ENCODE measurements at regions not wholly inside any gene's neighbourhood (a gene's known extent, or its start where the extent isn't known, plus 50 kb on each side); places are given as distances from the start of the nearest gene placed in this dataset.

DNA sequence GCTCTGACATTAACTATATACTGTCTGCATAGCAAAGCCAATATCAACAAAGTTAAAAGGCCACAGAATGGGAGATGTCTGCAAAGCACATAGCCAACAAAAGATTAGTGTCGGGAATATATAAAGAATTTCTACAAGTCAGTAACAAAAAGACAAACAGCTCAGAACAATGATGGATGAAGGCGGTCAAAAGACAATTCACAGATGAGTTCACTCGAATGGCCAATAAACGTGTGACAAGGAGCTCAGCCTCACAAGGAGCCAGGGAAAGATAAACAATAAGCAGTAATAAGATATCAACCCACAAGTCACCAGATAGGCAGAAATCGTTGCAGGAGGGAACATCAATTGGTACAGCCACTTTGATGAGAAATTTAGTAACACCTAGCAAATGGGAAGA lies 106.0 kb upstream of the ISX start:
- Histone ChIP-seq H3K79me2 (ENCODE audit: control insufficient read depth, insufficient read depth, low read length) (no peaks in the 10 kb centered on the region), H2AFZ (ENCODE audit: low read length) (no peak overlapping the region), H3K27ac (ENCODE audit: insufficient read depth, low read length) (no peak overlapping the region), H3K27me3 (ENCODE audit: control insufficient read depth, insufficient read depth, low read length) (no peaks in the 10 kb centered on the region), H3K9ac (ENCODE audit: insufficient read depth, low read length) (no peak overlapping the region), H3K9me3 (ENCODE audit: control insufficient read depth, insufficient read depth, low read depth, low read length) (no peaks in the 10 kb centered on the region), H3K36me3 (ENCODE audit: control insufficient read depth, insufficient read depth, low read length) (no peaks in the 10 kb centered on the region), H4K20me1 (ENCODE audit: control insufficient read depth, extremely low read depth, insufficient read depth, low read length) (no peaks in the 10 kb centered on the region), H3K4me1 (ENCODE audit: control insufficient read depth, extremely low read depth, insufficient read depth, low read length) (no peaks in the 10 kb centered on the region), H3K4me2 (ENCODE audit: extremely low read depth, insufficient read depth, low read length) (no peak overlapping the region), H3K4me3 (replicated peaks in 1 of 4; ENCODE audit: control extremely low read depth in 1 of 4, insufficient read depth in 1 of 4, low read depth in 3 of 4, low read length in 4 of 4) (no peak overlapping the region)
- TF ChIP-seq EZH2 (IDR thresholded peaks at IDR 0.05; ENCODE audit: low read length, missing control alignments): no peak
- no peak for TF ChIP-seq CTCF (conservative IDR thresholded peaks at IDR 0.05 in 1 of 2, IDR thresholded peaks at IDR 0.05 in 1 of 2; ENCODE audit: low read depth in 1 of 2, low read length in 2 of 2)
- peak in 1 of 2 donors; percentile 2 for DNase-seq (ENCODE audit: low read depth in 2 of 2)

GRCh38 chr22:34966980-34967565 lies 98.9 kb upstream of the ISX start:
- H3K36me3 ChIP-seq (ENCODE audit: control insufficient read depth, insufficient read depth, low read length): no peaks in the 10 kb centered on the region
- no peaks in the 10 kb centered on the region for H4K20me1 ChIP-seq (ENCODE audit: control insufficient read depth, extremely low read depth, insufficient read depth, low read length)
- H3K9me3 ChIP-seq (ENCODE audit: control insufficient read depth, insufficient read depth, low read depth, low read length): no peaks in the 10 kb centered on the region
- H3K4me1 ChIP-seq (ENCODE audit: control insufficient read depth, extremely low read depth, insufficient read depth, low read length): no peaks in the 10 kb centered on the region
- H3K27me3 ChIP-seq (ENCODE audit: control insufficient read depth, insufficient read depth, low read length): no peaks in the 10 kb centered on the region
- no peak for TF ChIP-seq EZH2 (IDR thresholded peaks at IDR 0.05; ENCODE audit: low read length, missing control alignments)
- no peak for TF ChIP-seq CTCF (conservative IDR thresholded peaks at IDR 0.05 in 1 of 2, IDR thresholded peaks at IDR 0.05 in 1 of 2; ENCODE audit: low read depth in 1 of 2, low read length in 2 of 2)
- no peak overlapping the region for H3K9ac ChIP-seq (ENCODE audit: insufficient read depth, low read length)
- H3K4me3 ChIP-seq (replicated peaks in 1 of 4; ENCODE audit: control extremely low read depth in 1 of 4, insufficient read depth in 1 of 4, low read depth in 3 of 4, low read length in 4 of 4): no peak overlapping the region
- H3K27ac ChIP-seq (ENCODE audit: insufficient read depth, low read length): no peak overlapping the region
- no peak overlapping the region for H2AFZ ChIP-seq (ENCODE audit: low read length)
- DNase-seq (ENCODE audit: low read depth in 2 of 2): peak in 1 of 2 donors; percentile 41
- H3K4me2 ChIP-seq (ENCODE audit: extremely low read depth, insufficient read depth, low read length): no peak overlapping the region
- no peaks in the 10 kb centered on the region for H3K79me2 ChIP-seq (ENCODE audit: control insufficient read depth, insufficient read depth, low read length)

- no peak overlapping the region for H3K27ac ChIP-seq (ENCODE audit: insufficient read depth, low read length)
- H4K20me1 ChIP-seq (ENCODE audit: control insufficient read depth, extremely low read depth, insufficient read depth, low read length): no peaks in the 10 kb centered on the region
- H3K9me3 ChIP-seq (ENCODE audit: control insufficient read depth, insufficient read depth, low read depth, low read length): no peaks in the 10 kb centered on the region
- no peaks in the 10 kb centered on the region for H3K4me1 ChIP-seq (ENCODE audit: control insufficient read depth, extremely low read depth, insufficient read depth, low read length)
- no peaks in the 10 kb centered on the region for H3K79me2 ChIP-seq (ENCODE audit: control insufficient read depth, insufficient read depth, low read length)
- DNase-seq (ENCODE audit: low read depth in 2 of 2): no peak
- TF ChIP-seq CTCF (conservative IDR thresholded peaks at IDR 0.05 in 1 of 2, IDR thresholded peaks at IDR 0.05 in 1 of 2; ENCODE audit: low read depth in 1 of 2, low read length in 2 of 2) (no peak), EZH2 (IDR thresholded peaks at IDR 0.05; ENCODE audit: low read length, missing control alignments) (no peak)
- H3K36me3 ChIP-seq (ENCODE audit: control insufficient read depth, insufficient read depth, low read length): no peaks in the 10 kb centered on the region
- no peak overlapping the region for H3K9ac ChIP-seq (ENCODE audit: insufficient read depth, low read length)
- H3K4me2 ChIP-seq (ENCODE audit: extremely low read depth, insufficient read depth, low read length): no peak overlapping the region
- H3K27me3 ChIP-seq (ENCODE audit: control insufficient read depth, insufficient read depth, low read length): no peaks in the 10 kb centered on the region
- no peak overlapping the region for H2AFZ ChIP-seq (ENCODE audit: low read length)
- H3K4me3 ChIP-seq (replicated peaks in 1 of 4; ENCODE audit: control extremely low read depth in 1 of 4, insufficient read depth in 1 of 4, low read depth in 3 of 4, low read length in 4 of 4): no peak overlapping the region
Observed at GRCh38 chr22:34969001-34969790, 96.8 kb upstream of the ISX start.
